GM21825 (cell line): ENCODE measurements at regions not wholly inside any gene's neighbourhood (a gene's known extent, or its start where the extent isn't known, plus 50 kb on each side); places are given as distances from the start of the nearest gene placed in this dataset.
A peak's percentile ranks its signal among the peaks of the same experiment; 100 is the strongest.
"Not testable (repeated sequence)": the region's sequence is repeated elsewhere in the genome, so short reads cannot be mapped to it uniquely, and the experiment has no call there.

ENCODE experiments used
- ATAC-seq: cut with Tn5 transposase; IDR thresholded peaks from one replicate; pipeline ENCODE4 v1.9.1; 2021; ENCODE audit warnings: mild to moderate bottlenecking, moderate library complexity; ENCODE audit not compliant: unreplicated experiment

DNA sequence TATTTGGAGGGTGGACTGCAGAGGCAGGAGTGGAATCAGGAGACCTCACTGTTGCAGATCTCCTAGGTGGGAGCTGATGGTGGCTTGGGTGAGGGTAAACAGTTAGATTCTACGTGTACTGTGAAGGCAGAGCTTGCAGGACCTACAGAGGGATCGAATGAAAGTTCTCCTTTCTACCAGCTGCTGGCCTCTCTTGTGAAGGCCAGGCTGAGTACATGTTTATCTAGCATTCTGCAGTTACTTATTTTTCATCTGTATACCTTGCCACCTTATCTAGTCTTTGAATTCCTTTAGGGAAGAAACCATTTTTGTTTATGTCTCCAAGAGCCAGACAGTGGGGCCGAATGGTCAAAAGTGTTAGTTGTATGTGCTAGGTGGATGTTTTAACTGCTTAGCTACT, 57.6 kb downstream of the PTTG1 start:
- no peak for ATAC-seq

DNA sequence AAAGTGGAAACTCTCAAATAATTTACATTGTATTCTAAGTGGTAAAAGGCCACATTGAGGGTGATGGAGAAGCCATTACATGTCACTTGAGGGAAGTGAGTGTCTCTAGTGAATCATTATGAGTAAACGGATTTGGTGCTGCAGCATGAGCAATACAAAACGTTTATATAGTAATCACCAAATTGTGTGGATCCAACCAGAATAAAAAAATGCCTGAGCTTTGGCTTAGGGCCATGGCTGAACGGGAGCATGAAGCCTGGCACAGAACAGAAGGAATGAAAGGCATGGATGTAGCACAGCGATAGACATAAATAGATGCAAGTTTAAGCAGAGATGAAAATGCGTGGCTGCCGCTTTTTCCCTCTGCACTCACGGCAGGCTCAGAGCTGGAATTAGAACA, 58.3 kb downstream of the PTTG1 start:
- no peak for ATAC-seq

DNA sequence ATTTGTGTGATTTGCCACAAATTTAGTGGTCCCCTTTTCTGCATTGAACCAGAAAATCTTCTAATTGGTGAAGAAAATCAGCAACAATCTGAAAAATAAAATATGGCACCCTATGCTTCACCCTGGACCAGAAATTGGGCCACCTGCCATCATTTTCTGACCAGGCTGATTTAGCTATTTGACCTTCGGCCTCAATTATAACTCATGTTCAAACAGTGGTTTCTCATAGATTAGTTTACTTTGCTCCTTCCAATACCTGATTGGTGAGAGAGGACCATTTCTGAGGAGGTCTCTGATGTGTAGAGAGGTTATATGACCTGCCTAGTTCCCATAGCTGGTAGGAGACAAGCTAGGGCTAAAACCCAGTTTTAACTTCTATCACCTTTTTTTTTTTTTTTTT, 59.0 kb downstream of the PTTG1 start:
- no peak for ATAC-seq

DNA sequence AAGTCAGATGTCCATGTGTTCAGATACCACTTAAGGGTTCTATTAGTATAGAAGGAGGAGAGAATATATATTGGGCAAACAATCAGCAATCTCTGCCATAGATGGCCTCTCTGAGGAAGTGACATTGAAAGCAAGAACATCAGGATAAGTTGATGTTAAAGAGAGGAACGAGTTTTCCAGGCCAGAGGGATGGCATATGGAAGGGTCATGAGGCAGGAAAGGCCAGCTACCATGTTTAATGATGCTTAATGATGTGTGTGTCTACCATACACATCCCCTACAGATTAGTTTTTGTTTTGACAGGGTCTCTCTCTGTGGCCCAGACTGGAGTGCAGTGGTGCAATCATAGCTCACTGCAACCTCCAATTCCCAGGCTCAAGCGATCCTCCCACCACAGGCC, 63.0 kb downstream of the PTTG1 start:
- ATAC-seq: no peak

DNA sequence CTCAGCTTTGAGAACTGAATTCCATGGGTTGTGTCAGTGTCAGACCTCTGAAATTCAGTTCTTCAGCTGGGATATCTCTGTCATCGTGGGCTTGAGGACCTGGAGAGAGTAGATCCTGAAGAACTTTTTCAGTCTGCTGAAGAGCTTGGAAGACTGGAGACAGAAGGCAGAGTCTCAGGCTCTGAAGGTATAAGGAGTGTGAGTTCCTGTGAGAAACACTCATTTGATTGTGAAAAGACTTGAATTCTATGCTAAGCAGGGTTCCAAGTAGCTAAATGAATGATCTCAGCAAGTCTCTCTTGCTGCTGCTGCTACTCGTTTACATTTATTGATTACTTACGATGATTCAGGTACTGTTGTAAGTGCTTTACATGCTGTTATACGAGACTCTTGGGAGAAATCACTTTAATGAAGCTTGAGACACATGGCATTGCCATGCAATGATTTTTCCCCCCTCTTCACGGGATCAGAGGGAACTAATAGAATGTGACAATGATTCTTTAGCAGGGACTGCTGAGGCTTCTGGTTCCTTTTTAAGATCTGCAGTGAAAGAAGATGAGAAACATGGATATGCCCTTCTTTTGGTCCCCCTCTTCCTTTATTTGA, 63.8 kb downstream of the PTTG1 start:
- no peak for ATAC-seq

DNA sequence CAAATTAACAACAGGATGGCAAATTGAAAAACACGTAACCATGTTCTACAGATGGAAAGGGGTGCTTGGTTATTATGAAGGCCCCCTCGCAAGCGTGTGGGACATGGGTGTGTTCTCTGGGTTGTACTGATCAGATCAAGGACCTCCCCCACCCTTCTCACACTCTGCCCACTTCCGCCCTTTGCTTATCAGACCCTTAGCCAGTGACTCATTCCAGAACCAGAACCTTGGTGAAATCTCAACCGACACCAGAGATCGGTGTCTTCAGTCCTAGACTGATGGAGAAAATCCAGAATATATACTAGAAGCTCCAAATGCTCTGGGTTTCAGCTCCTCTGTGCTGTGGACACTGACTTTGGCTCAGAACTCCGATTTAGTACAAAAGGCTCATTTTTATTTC, 64.9 kb downstream of the PTTG1 start:
- ATAC-seq: peak; percentile 29

DNA sequence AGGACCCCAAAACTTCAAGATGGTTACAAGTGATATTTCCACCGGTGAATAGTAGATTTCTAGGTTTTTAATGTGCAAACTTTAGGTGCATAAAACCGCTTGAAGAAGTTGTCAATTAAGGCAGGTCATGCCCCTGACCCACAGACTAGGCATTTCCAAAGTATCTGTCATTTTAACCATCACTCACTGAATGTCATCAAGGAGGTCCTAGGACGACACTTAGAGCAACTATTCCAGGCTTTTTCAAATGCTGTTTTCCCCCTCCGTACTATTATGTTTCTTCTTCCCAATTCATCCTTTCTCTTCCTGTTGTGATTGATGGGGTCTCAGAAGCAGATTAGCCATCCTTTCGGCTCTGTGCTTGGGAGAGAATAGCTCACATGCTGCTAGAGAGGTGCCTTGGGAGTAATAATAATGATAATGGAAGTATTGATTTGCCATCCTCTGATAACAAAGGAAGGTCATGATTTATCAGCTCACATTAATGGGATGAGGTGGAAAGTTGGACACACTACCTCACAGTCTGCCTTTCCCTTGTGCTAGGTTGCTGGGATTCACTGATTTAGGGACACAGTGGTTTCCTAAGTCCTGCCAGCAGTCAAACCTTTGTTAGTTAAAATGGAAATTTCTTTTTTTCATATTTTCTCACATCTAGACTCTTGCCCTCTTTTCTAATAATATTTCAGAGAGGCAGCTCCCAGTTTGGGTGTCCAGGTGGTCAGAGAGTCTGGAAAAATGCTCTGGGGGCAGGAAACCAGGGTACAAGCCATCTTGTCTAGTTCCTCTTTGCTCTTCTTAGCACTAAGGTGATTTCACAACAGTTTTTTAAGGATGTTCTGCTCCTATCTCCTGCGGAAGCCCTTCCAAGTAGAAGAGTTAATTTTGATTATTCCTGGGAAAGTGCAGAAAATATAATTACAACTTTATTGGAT, 67.0 kb downstream of the PTTG1 start:
- no peak for ATAC-seq

DNA sequence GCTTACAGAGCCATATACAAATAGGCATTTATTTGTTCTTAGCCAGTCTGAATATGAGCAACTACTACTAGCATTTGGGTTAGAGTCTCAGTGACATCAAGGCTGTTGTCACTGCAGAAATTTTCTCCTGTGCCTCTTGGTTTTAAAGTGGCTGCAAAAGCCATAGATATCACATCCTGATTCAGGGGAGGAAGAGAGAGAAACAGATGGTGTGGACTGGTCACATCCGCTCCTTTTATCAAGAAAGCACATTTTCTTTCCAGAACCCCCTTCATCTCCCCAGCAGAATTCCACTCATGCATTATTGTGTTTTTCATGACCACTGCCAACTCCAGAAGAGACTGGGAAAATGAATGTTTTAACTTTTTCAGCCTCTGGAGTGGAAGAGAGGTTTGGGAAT, 69.8 kb downstream of the PTTG1 start:
- ATAC-seq: no peak

DNA sequence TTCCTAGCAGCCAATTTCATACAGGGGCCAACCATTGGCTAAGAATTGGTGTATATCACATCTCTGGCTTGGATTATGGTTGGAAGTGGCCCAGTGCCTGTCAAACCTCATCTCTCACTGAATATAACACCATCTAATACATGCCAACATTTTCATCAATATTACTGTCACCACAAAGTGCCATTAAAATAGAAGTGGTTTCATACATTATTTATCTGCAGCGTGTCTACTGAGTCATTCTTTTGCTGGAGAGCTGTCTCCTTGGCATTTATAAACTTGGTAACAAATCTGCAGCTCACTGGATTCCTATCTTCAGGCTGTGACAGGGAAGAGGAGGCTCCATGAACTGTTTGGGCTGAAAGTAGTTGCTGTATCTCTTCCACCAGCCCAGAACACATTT, 70.9 kb downstream of the PTTG1 start:
- no peak for ATAC-seq

DNA sequence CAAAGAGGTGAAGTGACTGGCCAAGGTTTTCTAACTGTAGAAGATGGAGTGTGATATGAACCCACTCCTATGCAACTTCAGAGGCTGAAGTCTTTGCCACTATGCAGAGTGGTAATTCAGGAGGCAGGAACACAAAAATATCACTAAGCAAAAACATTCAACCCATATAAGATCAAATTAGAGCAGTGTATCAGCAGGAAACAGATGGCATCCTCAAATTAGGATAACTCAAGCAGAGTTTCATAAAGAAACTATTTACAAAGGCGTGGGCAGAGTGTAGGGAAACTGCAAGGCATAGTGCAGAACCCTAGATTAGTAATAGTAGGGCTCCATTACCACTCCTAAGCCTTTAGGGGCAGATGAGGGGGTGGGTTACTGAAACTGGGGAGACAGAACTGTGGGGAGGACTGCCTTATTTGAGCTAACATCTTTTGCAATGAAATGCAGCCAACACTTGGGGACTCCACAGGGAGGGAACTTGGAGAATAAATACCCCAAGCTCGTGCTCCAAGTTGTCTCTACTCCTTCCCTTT, 72.2 kb downstream of the PTTG1 start:
- ATAC-seq: no peak

DNA sequence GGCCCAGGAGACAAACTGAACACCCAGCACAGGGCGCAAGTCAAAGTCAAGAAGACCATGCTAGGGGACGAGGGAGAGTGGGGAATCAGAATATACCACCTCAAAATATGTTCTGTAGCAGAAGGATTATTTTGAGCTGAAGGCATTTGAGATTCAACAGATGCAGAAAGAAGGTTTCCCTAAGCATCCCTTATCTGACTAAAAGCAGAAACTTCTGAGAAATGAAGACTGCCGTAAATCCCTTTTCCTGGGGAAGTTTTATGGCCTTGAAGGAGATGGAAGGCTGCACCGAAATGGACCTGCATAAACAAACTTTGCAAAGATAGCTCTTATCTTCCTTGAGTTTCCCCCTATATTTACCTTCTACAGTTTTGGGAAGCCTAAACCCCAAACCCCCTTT, 72.8 kb downstream of the PTTG1 start:
- no peak for ATAC-seq

DNA sequence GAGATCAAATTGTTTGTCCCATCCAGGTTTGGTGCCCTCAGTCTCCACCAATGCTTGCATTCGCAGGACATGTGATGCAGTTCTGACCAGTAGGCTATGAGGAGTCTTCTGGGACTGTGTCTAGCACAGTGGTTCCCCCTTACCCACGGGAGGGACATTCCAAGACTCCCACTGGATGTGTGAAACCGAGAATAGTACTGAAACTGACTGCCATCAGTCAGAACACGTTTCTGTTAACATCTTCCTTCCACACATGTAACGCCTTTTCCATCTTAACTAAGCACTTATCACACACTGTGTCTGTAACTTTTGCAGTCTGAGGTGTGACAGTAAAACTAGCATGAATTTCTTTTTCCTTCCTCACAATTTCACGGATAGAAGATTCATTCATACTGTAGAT, 74.7 kb downstream of the PTTG1 start:
- ATAC-seq: peak; percentile 35

DNA sequence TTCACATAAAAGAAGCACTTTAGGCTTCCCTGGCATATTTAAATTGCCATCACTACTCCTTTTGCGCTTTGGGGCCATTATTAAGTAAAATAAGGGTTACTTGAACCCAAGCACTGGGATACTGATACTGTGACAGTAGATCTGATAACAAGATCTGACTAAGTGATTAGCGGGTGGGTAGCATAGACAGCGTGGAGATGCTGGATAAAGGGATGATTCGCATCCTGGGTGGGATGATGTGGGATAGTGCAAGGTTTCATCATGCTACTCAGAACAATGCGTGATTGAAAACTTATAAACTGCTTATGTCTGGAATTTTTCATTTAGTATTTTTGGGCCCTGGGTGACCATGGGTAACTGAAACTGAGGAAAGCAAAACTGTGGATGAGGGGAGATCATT, 75.1 kb downstream of the PTTG1 start:
- ATAC-seq: no peak

DNA sequence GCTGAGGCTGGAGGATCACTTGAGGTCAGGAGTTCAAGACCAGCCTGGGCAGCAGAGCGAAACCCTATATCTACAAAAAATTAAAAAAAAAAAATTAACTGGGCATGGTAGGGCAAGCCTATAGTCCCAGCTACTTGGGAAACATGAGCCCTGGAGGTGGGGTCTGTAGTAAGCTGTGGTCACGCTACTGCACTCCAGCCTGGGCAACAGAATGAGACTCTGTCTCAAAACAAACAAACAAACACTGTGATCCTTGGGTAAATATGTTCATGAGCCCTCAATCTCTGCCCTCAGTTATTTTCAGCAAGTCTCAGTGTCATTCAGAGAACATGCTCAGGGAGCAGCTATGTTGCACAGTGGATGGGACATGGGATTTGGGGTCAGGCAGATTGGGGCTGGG, 76.2 kb downstream of the PTTG1 start:
- no peak for ATAC-seq

DNA sequence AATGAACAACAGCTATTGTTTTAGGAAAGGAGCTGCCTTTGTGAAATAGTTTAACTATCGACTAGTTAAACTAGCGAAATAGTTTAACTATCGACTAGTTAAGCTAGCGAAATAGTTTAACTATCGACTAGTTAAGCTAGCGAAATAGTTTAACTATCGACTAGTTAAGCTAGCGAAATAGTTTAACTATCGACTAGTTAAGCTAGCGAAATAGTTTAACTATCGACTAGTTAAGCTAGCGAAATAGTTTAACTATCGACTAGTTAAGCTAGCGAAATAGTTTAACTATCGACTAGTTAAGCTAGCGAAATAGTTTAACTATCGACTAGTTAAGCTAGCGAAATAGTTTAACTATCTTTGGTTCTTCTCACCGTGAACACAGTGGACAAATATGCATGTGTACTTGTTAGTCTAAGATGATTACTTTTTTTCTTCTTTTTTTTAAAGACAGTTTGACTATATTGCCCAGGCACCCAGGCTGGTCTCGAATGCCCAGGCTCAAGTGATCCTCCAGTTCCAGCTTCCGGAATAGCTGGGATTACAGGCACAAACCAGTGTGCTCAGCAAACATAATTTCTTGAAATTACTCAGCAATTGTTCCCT, 76.9 kb downstream of the PTTG1 start:
- ATAC-seq: not testable (repeated sequence)

DNA sequence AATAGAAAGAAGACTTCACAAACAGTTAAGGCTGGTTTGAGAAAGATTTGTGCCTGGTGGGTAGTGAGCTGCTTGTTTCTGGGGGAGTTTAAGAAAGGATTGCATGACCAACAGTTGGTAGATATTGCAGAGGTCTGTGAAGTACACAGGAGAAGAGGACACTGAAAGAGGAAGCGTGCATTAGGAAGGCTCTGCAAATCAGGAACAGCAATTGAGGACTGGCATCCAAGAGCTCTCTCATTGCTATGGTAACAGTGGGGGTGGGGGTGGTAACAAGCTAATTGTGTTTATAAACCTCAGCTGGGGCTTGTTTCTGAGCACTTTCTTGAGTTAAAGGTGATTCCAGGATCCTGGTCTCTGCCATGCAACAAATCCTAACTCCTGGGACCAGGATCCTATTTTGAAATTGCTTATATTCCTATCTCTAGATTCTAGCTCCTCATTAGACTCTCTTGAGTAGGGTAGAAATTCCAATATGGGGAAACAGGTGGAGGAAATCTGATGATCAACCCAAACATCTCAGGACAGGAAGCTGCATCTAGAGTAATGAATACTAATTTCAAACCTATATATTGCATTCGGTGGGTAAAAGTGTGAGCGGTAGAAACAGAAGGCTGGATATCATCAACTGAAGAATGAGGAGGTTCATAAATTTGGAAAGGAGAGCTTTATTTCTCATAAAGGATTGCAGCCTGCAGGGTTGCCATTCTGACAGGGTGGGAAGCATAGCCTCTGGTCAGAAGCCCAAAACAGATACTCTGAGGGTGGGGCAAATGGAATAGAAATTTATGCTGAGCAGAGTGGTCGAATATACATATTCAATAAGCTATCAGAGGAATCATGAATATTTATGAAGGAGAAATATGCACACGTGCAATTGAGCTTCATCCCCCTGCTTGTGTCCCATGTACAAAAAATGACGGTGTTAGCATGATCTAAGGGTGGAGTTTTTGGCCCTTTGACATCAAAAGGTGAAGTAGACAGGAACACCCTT, 79.4 kb downstream of the PTTG1 start:
- ATAC-seq: peak; percentile 53

DNA sequence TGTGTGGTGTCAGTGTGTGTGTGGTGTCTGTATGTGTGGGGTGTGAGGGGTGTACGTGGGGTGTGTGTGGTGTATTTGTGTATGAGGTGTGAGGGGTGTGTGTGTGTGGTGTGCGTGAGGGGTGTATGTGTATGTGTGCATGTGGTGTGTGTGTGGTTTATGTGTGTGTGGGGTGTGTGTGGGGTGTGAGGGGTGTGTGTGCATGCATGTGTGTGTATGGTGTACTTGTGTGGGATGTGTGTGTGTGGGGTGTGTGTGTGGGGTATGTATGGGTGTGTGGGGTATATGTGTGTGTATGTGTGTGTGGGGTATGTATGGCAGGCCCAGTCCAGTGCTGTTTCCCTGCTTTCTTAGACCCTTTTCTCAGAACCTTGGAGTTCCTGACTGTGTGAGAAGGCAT, 83.3 kb downstream of the PTTG1 start:
- ATAC-seq: no peak

DNA sequence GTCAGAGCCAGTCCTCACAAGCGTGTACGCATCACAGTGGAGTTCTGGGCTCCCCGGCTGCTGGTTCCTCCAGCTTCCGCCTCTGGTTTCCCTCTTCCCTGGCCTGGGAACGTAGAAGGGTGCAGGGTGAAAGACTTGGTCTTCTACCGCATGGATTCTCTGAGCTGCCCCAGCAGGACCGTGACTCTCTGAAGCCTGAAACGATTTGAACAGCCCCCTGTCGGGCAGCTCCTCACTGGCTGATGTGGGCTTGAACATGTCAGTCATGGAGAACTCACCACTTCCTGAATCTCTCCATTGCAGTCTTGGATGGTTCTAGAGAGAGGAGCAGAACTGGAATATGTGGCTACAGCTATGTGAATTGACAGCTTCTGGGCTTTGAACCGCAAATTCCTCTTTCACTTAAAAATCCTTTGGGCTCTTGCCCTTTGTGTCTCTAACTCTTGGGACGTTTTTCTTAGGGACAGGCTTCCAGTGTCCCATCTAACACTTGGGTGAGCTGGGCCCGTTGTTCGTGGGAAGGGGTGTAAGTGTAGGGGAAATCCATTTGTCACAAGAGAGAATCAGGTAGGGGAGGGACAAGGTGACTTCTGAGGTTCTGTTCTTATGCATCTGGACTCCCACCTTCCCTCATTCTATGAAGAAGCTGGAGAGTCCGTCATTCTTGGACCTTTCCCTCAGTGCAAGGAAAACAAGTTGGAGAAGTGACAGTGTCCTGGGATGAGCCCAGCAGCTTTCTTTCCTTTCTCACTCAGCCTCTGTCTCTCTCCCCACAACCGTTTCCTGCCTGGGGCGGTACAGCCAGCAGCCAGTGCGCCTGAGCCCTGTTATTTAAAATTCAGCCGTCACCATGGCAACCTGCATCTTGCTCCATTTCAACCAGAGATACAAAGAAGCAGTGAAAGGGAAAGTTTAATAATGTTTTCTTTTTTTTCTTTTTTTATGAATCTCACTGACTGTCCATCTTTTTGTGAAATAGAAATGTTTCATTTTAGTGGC, 84.7 kb downstream of the PTTG1 start:
- ATAC-seq: peak; percentile 82

DNA sequence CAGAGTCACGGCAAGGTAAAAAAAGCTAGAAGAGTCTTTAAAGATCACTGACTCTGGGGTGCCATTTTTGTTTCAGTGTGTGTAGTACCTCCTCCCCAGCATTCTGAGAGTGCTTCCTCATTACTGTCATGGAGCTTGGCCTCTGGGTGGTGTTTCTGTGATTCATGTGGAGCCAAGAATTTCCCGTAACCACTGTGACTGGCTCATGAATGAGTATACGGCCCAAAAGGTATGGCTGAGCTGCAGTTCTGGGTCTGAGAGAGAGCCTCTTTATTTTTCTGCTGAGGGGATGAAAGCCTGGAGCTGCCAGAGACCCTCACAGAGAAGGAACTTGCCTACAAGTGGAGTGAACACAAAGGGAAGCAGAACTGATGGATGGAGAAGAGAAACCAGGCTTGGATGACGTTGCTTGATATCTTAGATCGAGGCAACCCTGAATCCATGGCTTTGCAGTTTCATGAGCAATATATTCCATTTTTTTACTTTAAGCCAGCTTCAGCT, 85.6 kb downstream of the PTTG1 start:
- no peak for ATAC-seq
